Endodermal cell (in vitro differentiated cells): ENCODE measurements at regions not wholly inside any gene's neighbourhood (a gene's known extent, or its start where the extent isn't known, plus 50 kb on each side); places are given as distances from the start of the nearest gene placed in this dataset.

Experiments
- DNase-seq: peaks from one replicate; pipeline ENCODE4 v3.0.0-alpha.2; 2017
- H3K27ac ChIP-seq: 2 replicates; pipeline ENCODE4 v1.5.1; 2013; ENCODE audit warnings: mild to moderate bottlenecking, low read depth, low read length, moderate library complexity
- H3K27me3 ChIP-seq: 2 replicates; pipeline ENCODE4 v1.6.1; 2013; ENCODE audit warnings: mild to moderate bottlenecking, low read length, moderate library complexity; ENCODE audit not compliant: insufficient read depth, control insufficient read depth, poor library complexity, severe bottlenecking
- H3K36me3 ChIP-seq: 2 replicates; pipeline ENCODE4 v1.7.0; 2013; ENCODE audit warnings: mild to moderate bottlenecking, low read length, moderate library complexity; ENCODE audit not compliant: control insufficient read depth, insufficient read depth
- H3K4me1 ChIP-seq: one replicate; pipeline ENCODE4 v1.7.0; 2013; ENCODE audit warnings: low read length; ENCODE audit not compliant: control insufficient read depth, insufficient read depth
- H3K4me3 ChIP-seq: 2 replicates; pipeline ENCODE4 v1.5.1; 2013; ENCODE audit warnings: mild to moderate bottlenecking, low read length, moderate library complexity
- H3K9ac ChIP-seq: 2 replicates; pipeline ENCODE4 v1.6.1; 2013; ENCODE audit warnings: mild to moderate bottlenecking, low read length, moderate library complexity; ENCODE audit not compliant: poor library complexity, severe bottlenecking; ENCODE audit errors: extremely low read depth
- H3K9me3 ChIP-seq: 2 replicates; pipeline ENCODE4 v1.6.1; 2013; ENCODE audit warnings: mild to moderate bottlenecking, low read length, moderate library complexity; ENCODE audit not compliant: control insufficient read depth
- H3K27ac Mint-ChIP-seq: 2 replicates; pipeline ENCODE4 v1.8.0; 2020; ENCODE audit warnings: mixed read lengths
- H3K27me3 Mint-ChIP-seq: 2 replicates; pipeline ENCODE4 v1.8.0; 2021; ENCODE audit warnings: mild to moderate bottlenecking, mixed read lengths; ENCODE audit not compliant: insufficient read depth
- H3K36me3 Mint-ChIP-seq: 2 replicates; pipeline ENCODE4 v1.8.0; 2020; ENCODE audit warnings: low read depth, mixed read lengths
- H3K4me1 Mint-ChIP-seq: 2 replicates; pipeline ENCODE4 v1.8.0; 2020; ENCODE audit warnings: mixed read lengths
- H3K4me3 Mint-ChIP-seq: 2 replicates; pipeline ENCODE4 v1.8.0; 2020; ENCODE audit warnings: mild to moderate bottlenecking, moderate library complexity, mixed read lengths
- H3K9me3 Mint-ChIP-seq: 2 replicates; pipeline ENCODE4 v1.8.0; 2020; ENCODE audit warnings: mild to moderate bottlenecking, mixed read lengths
- CTCF ChIP-seq: fragments of 200-600 bp; sonication (generic); conservative IDR thresholded peaks from 2 replicates; pipeline ENCODE4 v1.5.0; 2021; ENCODE audit warnings: antibody characterized with exemption, mild to moderate bottlenecking
- WGBS, 2 experiments: methylation state at CpG; one replicate each; pipeline versions ENCODE4 v1.1.5 to v1.1.7; 2013; ENCODE audit warnings: missing lambda C conversion rate in 2 of 2, mixed read lengths in 1 of 2; ENCODE audit not compliant: insufficient coverage in 1 of 2, insufficient read length in 1 of 2; 5-methylcytosine and 5-hydroxymethylcytosine counted together

GRCh38 chr18:42412281-42412680 lies 457.2 kb downstream of the PIK3C3 start:
- no peak overlapping the region for H3K9ac ChIP-seq

GRCh38 chr18:42412896-42413295 lies 457.9 kb downstream of the PIK3C3 start:
- WGBS, 2 experiments: 95 to 100% methylated on average over 1 to 2 of the region's 2 CpGs
- no peaks in the 10 kb centered on the region for H3K27me3 Mint-ChIP-seq
- H3K36me3 ChIP-seq: no peaks in the 10 kb centered on the region
- no peaks in the 10 kb centered on the region for H3K36me3 Mint-ChIP-seq
- H3K4me1 Mint-ChIP-seq: no peaks in the 10 kb centered on the region
- no peak overlapping the region for H3K27ac ChIP-seq
- H3K4me3 ChIP-seq: no peak overlapping the region
- peaks cover 21% of the 10 kb centered on the region for H3K9me3 ChIP-seq
- no peaks in the 10 kb centered on the region for H3K4me1 ChIP-seq
- H3K4me3 Mint-ChIP-seq: no peak overlapping the region
- no peak overlapping the region for H3K9ac ChIP-seq
- H3K9me3 Mint-ChIP-seq: peaks cover 25% of the 10 kb centered on the region
- H3K27ac Mint-ChIP-seq: peak overlapping the region; percentile 11
- no peak for DNase-seq
- no peaks in the 10 kb centered on the region for H3K27me3 ChIP-seq
- no peak for TF ChIP-seq CTCF

More at GRCh38 chr18:42412281-42412680, 457.2 kb downstream of the PIK3C3 start:
- DNase-seq: no peak
- H3K27me3 Mint-ChIP-seq: no peaks in the 10 kb centered on the region
- Histone ChIP-seq H3K36me3 (no peaks in the 10 kb centered on the region), H3K4me3 (no peak overlapping the region), H3K27me3 (no peaks in the 10 kb centered on the region), H3K27ac (no peak overlapping the region), H3K4me1 (no peaks in the 10 kb centered on the region), H3K9me3 (peaks cover 24% of the 10 kb centered on the region)
- WGBS, 2 experiments: 74 to 100% methylated on average over 1 to 2 of the region's 2 CpGs
- H3K9me3 Mint-ChIP-seq: peaks cover 31% of the 10 kb centered on the region
- H3K4me3 Mint-ChIP-seq: no peak overlapping the region
- H3K4me1 Mint-ChIP-seq: no peaks in the 10 kb centered on the region
- H3K36me3 Mint-ChIP-seq: no peaks in the 10 kb centered on the region
- TF ChIP-seq CTCF: no peak
- H3K27ac Mint-ChIP-seq: no peak overlapping the region

GRCh38 chr18:42413870-42414269 lies 458.8 kb downstream of the PIK3C3 start:
- WGBS, 2 experiments: 91% methylated on average over 1 of the region's 1 CpG; no CpG with 5 or more reads in 1 of the 2 experiments
- H3K36me3 Mint-ChIP-seq: no peaks in the 10 kb centered on the region
- no peak for DNase-seq
- no peaks in the 10 kb centered on the region for H3K4me1 Mint-ChIP-seq
- Histone ChIP-seq H3K27ac (no peak overlapping the region), H3K4me3 (no peak overlapping the region), H3K36me3 (no peaks in the 10 kb centered on the region), H3K9ac (no peak overlapping the region), H3K9me3 (peaks cover 11% of the 10 kb centered on the region), H3K27me3 (no peaks in the 10 kb centered on the region), H3K4me1 (no peaks in the 10 kb centered on the region)
- H3K9me3 Mint-ChIP-seq: peaks cover 16% of the 10 kb centered on the region
- no peak overlapping the region for H3K4me3 Mint-ChIP-seq
- no peak overlapping the region for H3K27ac Mint-ChIP-seq
- no peaks in the 10 kb centered on the region for H3K27me3 Mint-ChIP-seq
- TF ChIP-seq CTCF: no peak
